CD4-positive, alpha-beta T cell treated with Interleukin-12 subunit alpha and Interleukin-12 subunit beta, for 1 hour (primary cell): ENCODE measurements at regions not wholly inside any gene's neighbourhood (a gene's known extent, or its start where the extent isn't known, plus 50 kb on each side); places are given as distances from the start of the nearest gene placed in this dataset.
A peak's percentile ranks its signal among the peaks of the same experiment; 100 is the strongest.
"Not testable (repeated sequence)": the region's sequence is repeated elsewhere in the genome, so short reads cannot be mapped to it uniquely, and the experiment has no call there.

ENCODE experiments used
- DNase-seq: peaks from one replicate; pipeline ENCODE4 v3.0.0-alpha.2; 2020

DNA sequence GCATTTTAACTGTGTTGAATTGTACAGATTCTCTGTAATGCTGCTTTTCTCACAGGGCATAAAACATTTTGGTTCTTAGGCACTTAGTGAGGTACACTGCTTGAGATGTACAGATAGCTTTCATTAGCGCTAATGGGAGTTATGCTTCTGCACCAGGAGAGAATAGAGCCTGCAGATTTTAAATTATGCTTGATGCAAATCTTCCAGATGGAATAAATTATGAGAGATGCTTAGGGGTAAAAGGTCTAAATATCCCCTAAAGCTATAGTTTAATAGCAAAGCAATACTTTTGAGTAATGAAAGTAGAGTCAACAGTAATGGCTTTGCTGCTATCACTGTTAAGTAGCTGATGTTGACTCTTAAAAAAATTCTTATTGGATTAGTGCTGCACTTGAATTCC, 248.9 kb downstream of the S1PR1 start:
- DNase-seq = no peak

DNA sequence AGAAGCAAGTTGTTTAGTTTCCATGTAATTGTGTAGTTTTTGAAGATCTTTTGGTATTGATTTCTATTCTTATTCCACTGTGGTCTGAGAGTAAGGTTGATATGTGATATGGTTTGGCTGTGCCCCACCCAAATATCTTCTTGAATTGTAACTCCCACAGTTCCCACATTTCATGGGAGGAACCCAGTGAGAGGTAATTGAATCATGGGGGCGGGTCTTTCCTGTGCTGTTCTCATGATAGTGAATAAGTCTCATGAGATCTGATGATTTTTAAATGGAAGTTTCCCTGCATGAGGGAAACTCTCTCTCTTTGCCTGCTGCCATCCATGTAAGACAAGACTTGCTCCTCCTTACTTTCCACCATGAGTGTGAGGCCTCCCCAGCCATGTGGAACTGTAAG, 255.3 kb downstream of the S1PR1 start:
- DNase-seq = not testable (repeated sequence)

DNA sequence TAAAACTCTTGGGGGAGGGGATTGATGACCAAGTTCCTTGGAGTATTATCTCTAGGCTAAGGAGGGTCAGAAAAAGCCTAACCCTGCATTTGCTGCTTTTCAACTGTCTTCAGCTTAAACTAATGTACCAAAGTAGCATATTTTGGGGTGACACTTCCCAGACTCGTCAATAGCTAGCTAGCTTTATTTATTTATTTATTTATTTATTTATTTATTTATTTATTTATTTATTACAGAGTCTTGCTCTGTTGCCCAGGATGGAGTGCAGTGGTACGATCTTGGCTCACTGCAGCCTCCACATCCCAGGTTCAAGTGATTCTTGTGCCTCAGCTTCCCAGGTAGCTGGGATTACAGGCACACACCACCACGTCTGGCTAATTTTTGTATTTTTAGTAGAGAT, 257.1 kb downstream of the S1PR1 start:
- not testable (repeated sequence) for DNase-seq

DNA sequence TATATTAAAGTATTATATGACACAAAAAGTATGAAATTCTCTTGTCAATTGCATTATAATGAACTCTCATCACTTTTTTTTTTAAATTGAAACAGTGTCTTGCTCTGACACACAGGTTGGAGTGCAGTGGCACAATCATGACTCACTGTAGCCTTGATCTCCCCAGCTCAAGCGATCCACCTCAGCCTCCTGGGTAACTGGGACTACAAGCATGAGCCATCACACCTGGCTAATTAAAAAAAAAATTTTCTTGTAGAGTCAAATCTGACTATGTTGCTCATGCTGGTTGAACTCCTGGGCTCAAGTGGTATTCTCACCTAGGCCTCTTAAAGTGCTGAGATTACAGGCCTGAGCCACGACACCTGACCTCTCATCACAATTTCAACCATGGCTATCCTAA, 259.3 kb downstream of the S1PR1 start:
- no peak for DNase-seq

DNA sequence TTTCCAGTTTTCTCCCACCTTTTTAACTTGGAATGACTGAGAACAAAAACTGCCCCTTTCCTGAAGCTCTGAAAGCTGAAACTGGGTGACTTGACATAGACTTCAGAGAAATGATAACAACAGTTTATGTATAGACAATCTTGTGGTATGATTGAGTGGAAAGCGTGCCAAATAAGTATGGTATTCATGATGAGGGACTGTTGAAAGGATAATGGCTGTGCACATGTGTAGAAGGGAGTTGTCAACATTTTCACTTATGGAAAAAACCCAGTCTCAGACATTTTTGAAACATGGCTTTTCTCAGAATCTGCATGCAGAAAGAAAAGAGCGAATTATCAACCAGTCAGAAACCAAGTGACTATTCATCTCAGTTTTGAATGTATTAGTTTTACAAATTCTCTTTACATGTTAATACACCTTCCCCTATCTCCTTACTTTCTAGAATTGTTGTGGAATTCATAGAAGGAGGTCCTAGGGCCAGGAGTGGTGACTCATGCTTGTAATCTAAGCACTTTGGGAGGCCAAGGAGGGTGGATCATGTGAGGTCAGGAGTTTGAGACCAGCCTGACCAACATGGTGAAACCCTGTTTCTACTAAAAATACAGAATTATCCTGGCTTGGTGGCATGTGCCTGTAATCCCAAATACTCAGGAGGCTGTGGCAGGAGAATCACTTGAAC, 261.2 kb downstream of the S1PR1 start:
- DNase-seq = no peak

DNA sequence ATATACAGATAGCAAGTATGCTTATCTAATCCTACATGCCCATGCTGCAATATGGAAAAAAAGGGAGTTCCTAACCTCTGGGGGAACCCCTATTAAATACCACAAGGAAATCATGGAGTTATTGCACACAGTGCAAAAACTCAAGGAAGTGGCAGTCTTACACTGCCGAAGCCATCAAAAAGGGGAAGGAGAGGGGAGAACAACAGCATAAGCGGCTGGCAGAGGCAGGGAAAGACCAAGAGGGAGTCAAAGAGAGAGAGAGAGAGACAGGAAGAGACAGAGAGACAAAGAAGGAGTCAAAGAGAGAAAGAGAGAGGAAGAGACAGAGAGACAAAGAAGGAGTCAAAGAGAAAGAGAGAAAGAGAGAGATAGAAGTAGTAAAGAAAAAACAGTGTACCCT, 267.3 kb downstream of the S1PR1 start:
- DNase-seq = not testable (repeated sequence)

DNA sequence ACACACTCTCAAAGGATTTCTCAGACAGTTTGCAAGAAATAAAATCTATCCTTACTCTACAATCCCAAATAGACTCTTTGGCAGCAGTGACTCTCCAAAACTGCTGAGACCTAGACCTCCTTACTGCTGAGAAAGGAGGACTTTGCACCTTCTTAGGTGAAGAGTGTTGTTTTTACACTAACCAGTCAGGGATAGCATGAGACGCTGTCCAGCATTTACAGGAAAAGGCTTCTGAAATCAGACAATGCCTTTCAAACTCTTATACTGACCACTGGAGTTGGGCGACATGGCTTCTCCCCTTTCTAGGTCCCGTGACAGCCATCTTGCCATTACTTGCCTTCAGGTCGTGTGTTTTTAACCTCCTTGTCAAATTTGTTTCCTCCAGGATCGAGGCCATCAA, 268.4 kb downstream of the S1PR1 start:
- DNase-seq = not testable (repeated sequence)

DNA sequence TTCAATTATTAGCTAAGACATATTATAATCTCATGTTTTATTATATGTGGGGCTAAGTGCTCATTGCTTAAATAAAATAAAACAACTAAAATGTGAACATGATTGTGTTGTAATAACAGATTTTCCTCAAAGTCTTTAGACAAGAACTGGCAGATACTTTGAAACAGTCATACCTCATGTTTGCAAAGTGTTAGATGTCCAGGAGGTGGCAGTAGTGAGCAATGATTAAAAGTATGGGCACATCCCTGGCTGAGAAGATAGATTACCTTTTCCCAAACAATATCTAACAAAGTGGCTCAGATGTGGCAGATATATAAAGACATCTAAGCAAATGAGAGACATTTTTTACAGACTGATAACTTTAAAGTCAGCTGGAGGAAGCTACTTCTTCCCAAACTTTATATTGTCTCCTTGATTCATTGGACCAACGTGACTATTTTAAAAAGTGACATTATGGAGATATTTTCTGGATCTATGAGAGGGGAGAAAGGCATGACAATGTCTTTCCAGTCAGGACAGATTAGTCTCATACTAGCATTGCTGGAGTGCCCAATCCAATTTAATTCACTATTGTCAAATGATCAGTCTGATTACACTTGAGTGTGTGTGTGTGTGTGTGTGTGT, 269.8 kb downstream of the S1PR1 start:
- DNase-seq = peak; percentile 56

DNA sequence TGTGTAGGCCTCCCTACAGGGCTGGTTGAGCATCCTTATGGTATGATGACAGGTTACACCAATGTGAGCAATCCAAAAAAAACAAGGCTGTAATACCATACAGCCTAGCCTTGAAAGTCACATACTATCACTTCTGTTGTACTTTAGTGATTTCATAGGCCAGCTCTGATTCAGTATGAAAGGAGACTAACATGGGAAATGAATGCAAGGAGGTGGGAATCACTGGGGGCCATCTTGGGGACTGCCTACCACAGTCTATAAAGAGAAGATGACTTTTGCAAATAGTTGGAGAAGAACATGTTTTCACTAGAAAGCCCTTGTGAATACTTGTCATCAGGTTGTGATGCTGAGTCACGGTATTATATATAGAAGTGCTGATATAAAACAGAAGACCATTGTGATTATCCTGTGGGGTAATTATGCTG, 270.7 kb downstream of the S1PR1 start:
- no peak for DNase-seq

DNA sequence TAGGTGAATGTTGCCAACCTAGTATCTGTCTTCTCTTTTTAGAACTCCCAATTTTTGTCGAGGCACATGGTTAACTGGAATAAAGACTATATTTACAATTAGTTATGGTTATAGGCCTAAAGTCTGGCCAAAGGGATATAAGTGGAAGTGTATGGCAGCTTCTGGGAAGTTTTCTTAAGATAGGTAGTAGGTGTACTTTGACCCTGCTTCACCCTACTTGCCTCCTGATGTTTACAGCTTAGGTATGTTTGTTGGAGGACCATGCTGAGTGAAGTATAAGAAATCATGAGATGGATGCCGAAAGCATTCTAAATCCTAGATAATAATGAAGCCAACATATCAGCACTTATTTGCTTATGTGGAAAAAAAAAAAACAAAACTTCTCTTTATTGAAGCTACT, 272.1 kb downstream of the S1PR1 start:
- DNase-seq = no peak

DNA sequence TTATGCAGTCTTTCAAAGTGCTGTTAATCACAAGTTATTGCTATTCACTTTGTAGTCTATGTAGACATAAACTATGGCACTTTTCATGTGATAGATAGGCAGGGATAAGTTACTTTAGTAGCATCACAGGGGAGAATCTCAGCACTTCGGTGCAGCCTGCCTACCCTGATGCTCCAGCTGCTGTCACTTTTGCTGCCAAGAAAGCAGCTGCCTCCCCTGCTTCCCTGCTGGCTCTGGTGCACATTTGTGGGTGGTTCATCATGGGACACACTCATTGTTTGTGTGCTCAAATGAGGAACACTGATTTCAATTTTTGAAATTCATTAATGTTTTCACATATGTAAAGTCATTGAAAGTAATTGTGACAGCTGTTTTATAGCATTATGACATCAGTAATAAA, 272.6 kb downstream of the S1PR1 start:
- DNase-seq = no peak

DNA sequence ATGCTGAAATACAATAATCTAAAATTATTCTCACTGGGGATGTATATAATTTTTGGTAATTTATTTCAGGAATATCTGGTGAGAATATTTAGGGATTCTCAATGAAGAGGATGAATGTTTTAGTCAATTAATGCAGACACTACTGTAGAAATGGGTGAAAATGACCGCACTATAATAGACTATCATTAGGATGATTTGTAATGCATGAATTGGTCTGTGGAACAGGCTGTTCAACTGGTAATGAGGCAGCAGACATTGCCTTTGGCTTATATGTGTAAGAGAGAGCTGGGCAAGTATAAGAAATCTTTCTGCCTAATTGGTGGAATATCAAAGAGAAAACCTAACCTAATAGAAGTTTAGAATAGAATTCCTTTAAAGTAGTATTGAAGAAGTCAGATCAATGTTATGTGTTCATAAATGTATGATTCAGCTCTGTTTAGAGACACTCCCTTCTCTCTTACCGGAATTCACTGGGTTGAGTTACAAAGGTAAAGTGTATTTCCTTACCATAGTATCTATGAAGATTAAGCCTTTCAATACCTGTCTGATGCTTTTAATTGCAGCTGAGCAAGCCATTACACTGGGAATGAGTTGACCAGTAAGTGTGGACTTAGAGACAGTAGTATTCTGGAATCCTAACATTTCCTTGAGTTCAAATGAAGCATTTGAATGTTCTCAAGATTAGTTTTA, 274.5 kb downstream of the S1PR1 start:
- DNase-seq = no peak

DNA sequence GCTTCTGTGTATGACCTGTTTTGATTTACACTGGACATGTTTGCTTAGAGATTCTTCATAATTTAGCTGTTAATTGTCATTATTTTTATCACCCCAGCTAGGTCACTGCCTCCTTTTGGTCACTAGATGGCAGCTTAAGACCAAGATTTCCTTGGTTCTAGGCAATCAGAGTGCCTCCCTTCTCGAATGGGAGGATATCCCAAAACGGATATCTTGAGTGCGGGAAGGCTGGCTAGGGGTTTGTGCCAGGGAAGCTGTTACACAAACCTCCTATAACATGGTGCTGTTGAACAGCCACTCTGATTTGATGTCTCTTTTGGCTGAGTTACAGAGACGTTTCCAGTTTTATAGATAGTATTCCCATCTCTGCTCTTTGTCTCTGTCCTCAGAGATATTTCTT, 283.5 kb downstream of the S1PR1 start:
- peak; percentile 35 for DNase-seq

DNA sequence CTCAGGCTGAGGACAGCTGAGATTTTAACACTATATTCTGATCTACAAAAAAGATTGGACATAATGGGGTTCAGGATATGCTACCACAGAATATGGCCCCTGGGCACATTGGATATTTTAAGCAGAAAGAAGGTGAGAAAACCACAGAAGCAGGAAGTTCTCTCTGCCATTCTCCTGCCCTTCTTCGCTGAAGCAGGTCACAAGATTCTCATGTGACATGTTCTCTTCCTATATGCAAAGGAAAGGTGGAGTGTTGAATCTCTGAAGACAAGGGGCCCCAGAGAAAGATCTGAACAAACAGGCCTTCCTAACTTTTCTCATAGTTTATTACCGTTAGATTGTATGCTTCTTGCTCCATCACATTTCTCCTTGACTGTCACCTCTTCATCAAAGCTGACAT, 285.7 kb downstream of the S1PR1 start:
- DNase-seq = no peak

DNA sequence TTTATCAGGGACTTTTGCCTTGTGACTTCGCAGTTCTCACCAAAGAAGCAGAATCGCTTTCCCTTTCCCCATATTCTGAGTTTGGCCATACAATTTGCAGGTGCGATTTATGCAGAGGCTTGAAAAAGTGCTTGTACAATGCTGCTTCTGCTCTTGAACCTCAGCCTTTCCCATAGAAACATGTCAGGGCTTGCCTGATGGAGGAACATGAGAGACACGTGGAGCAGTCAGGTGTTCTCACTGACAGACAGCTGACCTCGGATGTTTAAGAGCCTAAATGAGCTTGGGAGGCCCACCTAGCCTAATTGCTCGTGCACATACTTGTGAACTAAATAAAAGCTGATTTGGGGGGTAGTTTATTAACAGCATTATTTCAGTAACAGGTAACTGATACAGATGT, 290.0 kb downstream of the S1PR1 start:
- no peak for DNase-seq

DNA sequence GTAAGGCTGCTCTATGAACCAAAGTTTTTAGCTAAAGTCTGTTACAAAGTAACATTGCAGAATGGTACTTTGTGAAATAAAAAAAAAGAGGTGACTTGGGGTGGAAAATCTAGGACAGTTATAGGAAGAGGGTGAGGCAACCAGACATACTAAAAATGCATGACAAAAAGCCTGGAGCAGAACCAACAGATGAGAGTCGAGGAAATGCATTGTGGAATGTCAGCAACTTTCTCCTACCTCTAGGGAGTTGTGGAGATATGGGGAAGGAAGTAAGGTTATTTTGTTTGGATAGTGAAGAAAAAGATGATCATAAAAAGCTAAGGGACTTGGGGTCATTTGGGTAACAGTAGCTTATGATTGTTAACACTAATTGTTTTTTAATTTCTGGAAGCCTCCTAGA, 295.6 kb downstream of the S1PR1 start:
- no peak for DNase-seq

DNA sequence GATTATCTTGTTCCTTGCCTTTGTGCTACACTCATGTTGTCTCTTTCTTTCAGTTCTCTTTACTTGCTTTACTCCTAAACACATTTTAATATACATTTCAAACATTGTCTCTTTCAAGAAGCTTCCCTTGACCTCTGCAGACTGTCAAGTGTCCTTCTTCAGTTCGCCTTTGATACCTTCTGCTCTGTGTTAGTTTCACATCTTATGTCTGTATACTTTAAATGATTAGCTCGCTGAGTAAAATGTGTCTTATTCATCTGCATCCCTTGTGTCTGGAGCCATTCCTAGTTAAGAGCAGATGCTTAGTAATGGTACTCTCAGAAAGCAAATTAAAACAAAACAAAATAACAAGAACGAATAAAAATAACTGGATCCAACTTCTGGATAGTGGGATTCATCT, 303.3 kb downstream of the S1PR1 start:
- no peak for DNase-seq

DNA sequence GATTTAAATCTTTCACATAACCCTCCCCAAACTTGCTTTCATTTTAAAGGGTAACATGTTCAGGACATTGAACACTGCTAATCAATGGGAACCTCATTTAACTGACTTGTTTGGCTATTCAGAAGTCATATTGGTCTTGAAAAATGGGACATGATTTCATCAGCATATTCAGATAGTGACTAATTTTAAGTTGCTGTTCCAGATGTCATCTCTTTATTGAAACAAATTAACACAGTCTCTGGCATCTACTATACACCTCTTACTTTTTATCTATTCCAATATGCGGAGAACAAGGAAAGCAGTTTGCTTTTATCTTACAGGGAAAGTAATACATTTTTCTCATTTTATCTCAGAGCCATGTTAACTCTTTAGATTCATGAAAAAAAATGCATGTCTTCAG, 310.1 kb downstream of the S1PR1 start:
- DNase-seq = no peak

DNA sequence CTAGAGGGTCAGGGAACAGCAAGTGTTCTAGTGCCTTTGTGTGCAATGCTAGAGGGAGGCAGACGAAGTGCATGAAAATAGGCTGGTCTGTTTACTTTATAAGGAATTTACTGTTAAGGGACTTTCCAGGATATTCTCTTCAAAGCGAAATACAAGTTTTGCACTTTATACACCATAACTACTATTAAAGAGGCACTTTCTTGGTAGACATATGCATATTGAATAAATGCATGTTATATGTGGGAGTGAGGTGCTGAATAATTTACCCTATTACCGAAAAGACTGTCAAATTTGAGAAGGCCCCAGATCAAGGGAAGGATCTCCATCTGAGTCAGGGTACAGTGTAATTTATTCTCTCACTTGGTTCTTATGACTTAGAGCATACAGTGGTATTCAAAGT, 310.5 kb downstream of the S1PR1 start:
- no peak for DNase-seq

DNA sequence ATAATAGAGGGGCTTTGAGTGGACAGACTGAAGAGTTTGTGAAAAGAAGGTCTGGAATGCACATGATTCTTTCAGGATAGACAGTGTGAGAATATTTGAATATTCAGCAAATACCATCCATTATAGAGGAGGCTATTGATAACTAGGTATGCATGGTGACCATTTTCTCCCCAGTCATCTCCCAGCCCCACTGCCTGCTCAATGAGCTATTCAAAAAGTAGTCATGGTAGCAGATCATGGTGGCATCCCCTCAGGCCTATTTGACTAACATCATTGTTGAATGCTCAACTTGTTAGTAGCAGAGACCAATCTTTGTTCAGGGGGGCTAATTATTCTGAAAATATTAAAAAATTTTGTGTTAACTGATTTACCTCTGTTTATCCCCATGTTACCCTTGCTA, 311.6 kb downstream of the S1PR1 start:
- DNase-seq = no peak

DNA sequence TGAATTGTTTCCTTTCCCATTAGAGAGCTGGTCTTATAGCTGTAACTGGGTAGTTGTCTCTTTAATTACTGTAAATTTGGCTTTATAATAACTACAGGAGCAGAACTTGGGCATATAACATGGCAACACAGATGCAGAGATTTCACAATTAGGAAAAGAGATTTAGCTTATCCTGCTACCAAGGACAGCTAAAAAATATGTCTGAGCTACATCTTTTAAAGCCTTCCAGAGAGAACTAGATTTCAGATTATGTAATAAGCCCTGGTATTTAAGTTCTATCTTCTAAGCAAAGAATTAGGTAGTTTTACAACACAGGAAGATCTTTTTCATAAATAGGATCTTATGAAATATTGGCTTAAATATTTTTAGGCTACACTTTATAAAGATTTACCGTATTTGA, 313.8 kb downstream of the S1PR1 start:
- DNase-seq = no peak

DNA sequence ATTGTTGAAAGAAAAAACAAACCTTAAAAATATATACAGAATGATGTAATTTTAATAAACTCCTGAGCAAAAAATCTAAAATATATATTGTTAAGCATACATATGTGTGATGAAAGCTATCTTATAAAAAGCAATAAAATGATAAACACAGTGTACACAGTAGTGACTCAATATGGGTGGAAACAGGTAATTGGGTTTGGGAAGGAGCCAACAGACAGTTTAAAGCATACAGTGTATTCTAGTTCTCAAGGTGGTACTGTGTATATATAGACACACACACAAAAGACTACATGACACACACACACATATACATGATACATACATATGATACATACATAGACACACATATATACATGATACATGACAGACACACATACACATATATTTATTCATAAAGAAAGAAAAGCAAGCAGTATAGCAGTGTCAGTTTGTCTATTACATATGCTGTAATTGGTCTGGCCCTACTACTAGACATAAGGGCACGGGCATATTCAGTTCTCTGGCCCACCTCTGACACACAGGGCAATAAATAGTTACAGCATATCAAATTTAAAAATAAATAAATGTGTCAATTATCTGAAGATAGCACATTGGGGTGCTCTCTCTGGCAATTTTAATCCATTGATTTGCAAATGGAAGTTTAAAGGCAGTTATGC, 330.2 kb downstream of the S1PR1 start:
- DNase-seq = no peak

DNA sequence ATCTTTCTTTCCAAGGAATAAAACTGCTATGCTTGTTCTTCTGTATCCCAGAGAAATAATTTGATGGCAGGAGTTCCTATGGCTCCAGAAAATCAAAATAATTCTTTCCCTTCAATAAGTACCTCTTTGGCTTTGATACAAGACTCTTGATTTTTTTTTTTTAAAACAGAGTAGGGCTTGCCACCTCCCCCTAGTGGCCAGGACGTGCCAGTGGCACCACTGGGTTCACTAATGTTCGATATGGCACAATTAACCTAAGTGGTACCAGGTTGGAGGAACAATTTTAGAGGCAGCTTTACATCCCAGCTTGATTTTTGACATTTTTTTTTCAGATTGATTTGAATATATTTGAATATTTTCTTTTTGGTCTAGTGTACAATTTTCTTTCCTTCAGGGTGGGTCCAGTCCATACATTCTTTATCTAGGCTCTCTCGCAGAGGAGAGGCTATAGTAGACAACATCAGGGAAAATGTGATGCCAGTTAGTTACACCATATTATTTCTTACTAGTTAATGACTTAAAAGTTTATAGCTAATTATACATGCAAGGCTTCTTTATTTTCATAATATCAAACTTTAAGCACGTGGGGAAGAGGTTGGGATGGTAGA, 330.9 kb downstream of the S1PR1 start:
- peak; percentile 43 for DNase-seq

DNA sequence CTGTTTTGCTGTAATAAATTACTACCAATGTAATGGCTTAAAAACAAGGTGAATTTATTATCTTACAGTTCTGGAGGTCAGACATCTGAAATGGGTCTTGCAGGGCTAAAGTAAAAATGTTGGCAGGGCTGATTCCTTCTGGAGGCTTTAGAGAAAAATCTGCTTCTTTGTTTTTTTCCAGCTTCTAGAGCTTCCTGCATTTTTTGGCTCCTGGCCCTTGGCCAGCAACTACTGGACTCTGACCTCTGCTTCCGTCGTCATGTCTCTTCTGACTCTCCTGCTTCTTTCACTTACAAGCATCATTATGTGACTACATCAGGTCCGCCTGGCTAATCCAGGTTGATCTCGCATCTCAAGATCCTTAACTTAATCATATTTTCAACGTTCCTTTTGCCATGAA, 350.9 kb downstream of the S1PR1 start:
- no peak for DNase-seq
